GM19238 (cell line): ENCODE measurements at regions not wholly inside any gene's neighbourhood (a gene's known extent, or its start where the extent isn't known, plus 50 kb on each side); places are given as distances from the start of the nearest gene placed in this dataset.
"Not testable (repeated sequence)": the region's sequence is repeated elsewhere in the genome, so short reads cannot be mapped to it uniquely, and the experiment has no call there.

Experiments
- DNase-seq: peaks from one replicate; pipeline ENCODE4 v3.0.0; 2011; ENCODE audit warnings: low spot score; ENCODE audit not compliant: insufficient read length

DNA sequence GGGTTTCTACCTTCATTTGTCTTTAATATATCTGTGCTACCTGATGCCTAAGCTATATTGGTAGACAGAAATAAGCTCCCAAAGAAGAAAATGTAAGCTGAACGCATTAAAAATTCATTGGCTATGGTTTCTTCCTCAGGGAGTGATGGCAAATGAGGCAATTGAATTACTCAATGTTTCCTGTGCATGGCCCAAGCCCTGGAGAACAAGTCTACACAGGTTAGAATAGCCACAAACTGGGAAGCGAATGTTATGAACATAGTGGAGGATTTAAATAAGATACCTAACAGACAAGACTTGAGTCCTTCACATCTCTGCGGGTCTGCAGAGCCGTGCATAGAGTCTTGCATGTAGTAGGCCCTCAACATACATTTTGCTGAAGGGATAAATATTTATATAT, 350.3 kb downstream of the RWDD3 start:
- no peak for DNase-seq

DNA sequence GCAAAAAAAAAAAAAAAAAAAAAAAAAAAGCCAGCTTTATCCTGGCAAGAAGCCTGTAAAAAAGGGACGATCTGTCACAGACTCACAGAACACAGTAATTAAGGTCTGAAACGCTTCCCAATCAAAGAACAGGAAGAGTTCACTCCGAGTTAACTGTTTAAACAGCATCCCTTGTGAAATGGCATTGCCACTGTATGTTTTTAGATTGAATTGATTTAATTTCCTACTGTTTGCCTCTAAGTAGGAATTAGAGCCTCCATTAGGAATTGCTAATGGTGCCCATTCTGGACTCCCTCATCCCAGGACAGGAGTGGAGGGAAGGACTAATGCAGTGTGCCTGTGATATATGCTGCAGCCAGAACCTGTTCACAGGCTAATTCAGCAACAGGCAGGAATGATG, 370.8 kb downstream of the RWDD3 start:
- no peak for DNase-seq

GRCh38 chr1:95614197-95614596, 380.2 kb downstream of the RWDD3 start:
- DNase-seq = no peak

- no peak for DNase-seq
Measured at GRCh38 chr1:95615421-95615820, 381.4 kb downstream of the RWDD3 start.

DNA sequence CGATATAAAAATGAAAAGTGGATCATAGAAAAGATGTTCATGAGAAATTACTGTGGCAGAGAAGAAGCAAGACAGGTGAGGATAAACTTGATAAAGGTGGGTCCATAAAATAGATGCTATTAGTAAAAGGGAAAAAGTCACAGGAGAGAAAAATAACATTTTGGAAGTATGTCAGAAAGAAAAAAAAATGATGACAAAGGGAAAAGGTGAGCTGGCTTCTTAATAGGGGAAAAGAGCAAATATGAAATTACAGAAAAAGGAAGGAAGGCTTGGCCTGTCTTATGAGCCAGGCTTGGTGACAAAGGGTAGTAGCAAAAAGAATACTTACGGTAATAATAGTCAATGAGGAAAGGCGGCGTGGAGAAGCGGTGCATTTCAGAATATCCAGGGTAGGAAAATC, 386.1 kb downstream of the RWDD3 start:
- no peak for DNase-seq

- no peak for DNase-seq
Measured at GRCh38 chr1:95622609-95623008, 388.6 kb downstream of the RWDD3 start.

DNA sequence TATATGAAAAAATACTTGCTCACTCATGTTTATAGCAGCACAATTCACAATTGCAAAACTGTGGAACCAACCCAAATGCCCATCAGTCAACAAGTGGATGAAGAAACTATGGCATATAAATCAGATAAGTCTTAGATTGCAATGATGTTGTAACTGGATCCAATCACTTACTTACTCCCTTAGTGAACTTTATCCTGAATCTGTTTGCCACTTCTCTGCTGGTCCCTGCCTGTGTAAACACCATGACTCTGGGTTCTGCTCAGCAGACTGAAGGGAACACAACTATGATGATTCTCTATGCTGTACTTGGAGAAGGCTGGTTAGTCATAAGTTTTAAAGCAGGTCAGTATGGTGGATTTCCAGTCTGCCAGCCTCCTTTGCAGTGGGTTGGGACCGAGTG, 391.2 kb downstream of the RWDD3 start:
- no peak for DNase-seq

GRCh38 chr1:95627244-95627643, 393.2 kb downstream of the RWDD3 start:
- no peak for DNase-seq

DNA sequence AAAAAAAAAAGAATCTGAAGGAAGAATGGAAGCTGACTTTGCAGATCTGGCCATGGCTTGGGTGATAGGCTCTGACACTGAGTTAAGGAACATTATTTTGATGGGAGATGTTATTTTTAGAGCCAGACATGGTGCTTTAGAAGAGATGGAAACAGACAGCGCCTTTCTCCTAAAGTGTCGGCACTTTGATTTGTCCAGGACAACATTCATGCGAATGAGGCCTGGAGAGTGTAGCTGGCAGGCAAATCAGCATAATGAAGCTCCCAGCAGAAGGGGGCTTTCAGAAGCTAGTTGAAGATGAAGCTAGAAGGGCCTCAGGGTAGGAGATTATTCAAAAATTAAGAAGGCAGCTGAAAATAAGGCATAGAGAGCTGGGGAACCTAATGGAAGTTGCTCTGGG, 397.7 kb downstream of the RWDD3 start:
- no peak for DNase-seq

- DNase-seq = no peak
Measured at GRCh38 chr1:95635811-95636210, 401.8 kb downstream of the RWDD3 start.

GRCh38 chr1:95636897-95637296, 402.9 kb downstream of the RWDD3 start:
- no peak for DNase-seq

DNA sequence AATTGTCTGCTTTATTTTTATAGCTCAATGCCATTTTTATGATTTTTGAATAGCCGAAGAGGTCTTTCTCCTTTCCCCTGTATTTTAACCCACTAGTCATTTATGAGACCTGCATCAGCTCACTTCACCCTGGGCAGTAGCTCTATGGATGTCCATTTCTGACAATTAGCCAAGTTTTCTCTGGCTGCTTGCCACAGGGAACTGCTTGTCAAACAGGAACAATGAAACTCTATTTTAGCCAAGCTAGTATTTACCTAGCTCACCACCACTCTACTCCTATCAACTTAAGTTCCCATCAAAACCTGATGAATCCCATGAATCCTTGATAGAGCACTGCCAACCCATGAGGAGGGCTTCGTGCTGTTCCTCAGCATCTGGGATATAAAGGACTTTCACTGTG, 406.7 kb downstream of the RWDD3 start:
- no peak for DNase-seq

DNA sequence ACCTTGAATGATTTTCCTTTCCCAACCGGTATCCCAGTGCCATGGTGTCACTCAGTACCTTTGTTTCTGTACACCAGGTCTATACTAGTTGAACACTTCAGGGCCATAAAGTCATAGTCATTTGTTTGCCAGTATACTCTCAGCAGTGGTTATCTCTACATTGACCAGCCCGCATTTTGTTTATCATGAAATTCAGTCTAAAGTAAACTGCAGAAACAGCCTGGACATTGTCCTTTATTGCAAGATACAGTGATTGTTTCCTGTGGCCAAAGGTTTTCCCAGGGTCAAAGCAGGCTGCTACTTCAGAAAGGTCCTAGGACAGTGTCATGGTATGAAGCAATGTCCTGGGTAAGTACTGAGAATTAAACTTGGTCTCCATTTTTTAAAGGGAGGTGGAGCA, 407.4 kb downstream of the RWDD3 start:
- no peak for DNase-seq

GRCh38 chr1:95642035-95642434, 408.0 kb downstream of the RWDD3 start:
- no peak for DNase-seq

GRCh38 chr1:95643071-95643470, 409.1 kb downstream of the RWDD3 start:
- DNase-seq = no peak

DNA sequence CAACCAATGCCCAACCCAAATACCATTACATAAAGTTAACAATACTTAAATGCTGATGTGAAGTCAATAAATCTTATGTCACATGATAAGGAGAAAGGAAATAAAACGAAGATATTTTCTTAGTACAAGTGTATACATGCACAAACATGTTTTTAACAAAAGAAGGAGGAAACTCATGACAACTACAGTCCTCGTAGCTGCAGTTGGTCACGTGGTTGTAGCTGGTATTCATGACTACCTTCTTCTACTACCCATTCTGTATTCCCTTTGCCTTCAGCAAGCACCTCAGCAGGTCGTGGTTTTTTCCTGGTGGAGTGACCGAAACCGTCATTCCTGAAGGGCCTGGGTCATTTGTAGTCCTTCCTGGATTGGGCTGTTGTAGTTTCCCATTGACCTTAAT, 411.1 kb downstream of the RWDD3 start:
- not testable (repeated sequence) for DNase-seq

DNA sequence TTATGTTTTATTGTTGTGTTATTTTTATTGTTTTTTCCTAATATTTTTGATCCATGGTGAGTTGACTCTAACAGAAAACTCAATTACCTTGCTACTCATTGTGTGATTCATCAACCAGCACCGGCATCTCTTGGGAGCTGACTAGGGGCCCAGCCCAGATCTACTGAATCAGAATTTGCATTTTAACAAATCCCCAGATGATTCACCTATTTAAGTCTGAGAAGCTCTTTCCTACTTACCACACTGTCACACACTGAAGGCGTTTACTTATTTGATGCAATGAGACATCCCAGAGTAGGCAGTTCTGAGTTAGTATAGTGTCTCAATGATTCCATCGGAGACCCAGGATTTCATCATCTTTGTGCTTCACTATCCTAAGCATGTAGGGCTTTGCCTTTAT, 416.6 kb downstream of the RWDD3 start:
- DNase-seq = no peak

DNA sequence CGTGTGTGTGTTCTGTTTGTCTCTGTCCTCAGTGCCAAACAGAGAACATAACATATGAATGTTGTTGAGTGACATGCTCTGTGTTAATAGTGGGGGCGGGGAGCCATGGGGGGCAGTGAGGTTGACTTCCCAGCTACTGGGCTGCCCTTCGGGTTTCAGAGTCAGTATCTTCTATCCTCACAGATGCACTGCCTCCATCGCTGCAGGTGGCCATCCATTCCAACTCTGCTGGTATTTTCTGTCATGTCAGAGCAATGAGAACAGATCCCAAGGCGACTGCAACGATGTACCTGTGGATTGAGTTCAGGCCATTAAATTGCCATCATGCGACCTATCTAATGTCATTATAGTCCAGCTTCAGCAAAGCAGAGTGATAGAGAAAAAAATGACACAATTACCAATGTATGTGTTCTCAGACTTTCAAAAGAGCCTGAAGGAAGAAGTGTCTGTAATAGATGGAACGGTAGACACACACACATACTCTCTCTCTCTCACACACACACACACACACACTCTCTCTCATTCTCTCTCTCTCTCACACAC, 418.5 kb downstream of the RWDD3 start:
- no peak for DNase-seq

DNA sequence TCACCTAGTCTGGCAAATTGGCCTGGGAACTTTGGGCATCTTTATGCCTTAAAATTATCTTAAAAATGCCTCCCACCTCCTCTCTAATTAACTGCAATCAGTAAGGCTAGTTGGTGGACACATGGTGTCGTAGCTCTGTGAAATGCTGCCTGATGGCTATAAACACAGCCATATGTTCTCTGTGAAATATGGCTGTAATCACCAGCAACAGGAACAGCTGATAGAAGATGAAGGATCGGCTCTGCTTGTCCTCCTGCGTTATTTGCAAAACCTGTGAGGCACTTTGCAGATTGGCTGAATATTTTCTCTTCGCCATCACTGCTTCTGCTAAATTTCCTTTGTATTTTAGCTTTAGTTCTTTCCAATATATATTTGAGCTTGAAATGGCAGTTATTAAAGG, 419.6 kb downstream of the RWDD3 start:
- no peak for DNase-seq

DNA sequence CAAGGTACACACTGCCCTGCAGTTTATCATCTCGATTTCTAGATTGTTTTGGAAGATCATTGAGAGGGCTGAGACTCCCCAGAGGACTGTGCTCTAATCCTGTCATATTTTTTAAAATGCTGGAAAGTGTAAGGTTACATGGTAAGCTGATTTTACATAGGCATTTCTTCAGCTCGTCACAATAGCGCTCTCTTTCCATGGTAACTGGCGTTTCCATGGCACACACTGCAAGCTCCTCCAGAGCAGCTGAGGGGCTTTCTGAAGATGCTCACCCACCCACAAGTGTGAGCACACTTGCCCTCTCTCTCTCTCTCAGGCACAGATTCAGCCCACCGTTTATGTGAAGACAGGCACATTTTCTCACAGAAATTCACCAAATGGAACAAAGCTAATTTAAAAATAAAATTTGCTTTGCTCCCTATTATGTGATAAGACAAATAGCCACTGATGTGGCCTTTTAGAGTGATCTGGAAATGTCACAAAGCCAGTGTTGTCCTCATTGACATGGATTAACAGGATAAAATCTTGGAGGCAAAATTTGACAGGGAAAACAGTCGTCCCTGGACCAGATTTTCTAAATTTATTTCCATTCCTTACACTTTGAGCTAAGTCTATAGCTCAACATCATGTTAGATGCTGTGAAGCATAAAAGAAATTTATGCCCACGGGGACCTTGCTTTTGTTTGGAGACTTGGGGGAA, 421.5 kb downstream of the RWDD3 start:
- no peak for DNase-seq

DNA sequence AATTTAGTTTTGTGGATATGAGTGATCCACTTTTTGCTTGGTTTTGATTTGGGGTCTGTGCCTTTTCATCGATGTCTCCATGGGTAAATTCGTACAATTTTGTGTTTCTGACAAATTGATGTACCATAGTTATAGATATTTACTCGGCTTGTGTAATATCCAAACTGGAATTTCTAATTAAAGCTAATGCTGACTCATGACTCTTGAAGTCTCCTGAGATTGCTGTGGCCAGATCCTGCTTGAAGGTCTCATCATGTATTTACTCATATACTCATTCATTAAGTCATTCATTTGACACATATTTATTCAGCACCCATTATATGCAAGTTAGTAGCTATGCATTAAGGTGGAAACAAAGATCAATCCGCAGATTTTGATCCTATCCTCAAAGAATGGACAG, 423.2 kb downstream of the RWDD3 start:
- no peak for DNase-seq

DNA sequence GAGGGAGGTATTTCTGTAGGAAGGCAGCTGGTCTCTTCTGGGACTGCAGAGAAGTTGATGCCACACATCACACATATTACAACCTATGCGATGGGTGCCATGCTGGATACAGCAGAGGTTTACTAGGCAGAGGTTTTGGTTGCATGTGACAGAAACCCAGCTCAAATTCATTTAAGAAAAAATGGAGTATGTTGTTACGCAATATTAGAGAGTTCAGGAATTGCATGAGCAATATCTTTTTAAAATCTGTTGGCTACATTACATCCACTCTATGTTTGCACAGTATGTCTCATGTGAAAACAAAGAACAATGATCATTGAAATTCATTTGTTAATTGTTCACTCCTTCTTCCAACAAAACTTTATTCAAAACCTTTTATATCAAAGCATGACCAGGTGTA, 425.2 kb downstream of the RWDD3 start:
- no peak for DNase-seq

DNA sequence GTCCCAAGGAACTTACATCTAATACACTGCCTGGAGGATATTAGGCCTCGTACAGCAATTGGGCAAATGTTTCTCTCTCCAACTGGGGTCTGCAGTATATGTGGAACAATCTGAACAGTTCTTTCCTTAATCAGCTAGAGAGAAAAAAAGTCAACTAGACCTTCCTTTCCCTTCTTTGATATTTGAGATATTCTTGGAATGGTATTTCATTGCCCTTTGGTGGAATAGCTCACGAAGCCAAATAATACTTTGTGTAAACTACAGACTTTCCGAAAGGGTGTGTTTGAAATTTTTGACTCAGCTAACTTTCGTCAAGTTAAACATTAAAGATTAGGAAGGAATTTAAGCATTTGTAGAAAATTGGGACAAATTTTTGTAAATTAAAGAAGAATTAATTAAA, 425.6 kb downstream of the RWDD3 start:
- no peak for DNase-seq

DNA sequence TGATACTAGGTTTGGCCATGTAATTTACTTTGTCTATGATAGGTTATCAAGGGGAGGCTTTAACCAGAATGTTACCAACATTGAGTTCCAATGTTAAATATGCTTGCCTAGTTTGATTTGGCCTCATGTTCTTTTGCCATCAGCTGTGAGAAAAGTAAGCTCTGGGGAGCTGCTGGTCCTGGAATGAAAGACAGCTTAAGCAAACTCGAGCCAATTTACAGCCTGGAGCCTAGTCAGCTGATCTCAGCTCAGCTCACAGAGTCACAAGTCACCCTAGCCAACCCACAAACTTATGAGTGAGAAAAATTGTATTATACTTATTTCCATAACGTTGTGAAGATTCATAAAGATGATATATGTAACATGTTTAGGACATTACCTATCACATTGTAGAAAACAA, 426.7 kb downstream of the RWDD3 start:
- no peak for DNase-seq
